Endodermal cell (in vitro differentiated cells): ENCODE measurements at regions not wholly inside any gene's neighbourhood (a gene's known extent, or its start where the extent isn't known, plus 50 kb on each side); places are given as distances from the start of the nearest gene placed in this dataset.

Source experiments
- DNase-seq: peaks from one replicate; pipeline ENCODE4 v3.0.0-alpha.2; 2017
- H3K27ac ChIP-seq: 2 replicates; pipeline ENCODE4 v1.5.1; 2013; ENCODE audit warnings: mild to moderate bottlenecking, low read depth, low read length, moderate library complexity
- H3K27me3 ChIP-seq: 2 replicates; pipeline ENCODE4 v1.6.1; 2013; ENCODE audit warnings: mild to moderate bottlenecking, low read length, moderate library complexity; ENCODE audit not compliant: insufficient read depth, control insufficient read depth, poor library complexity, severe bottlenecking
- H3K36me3 ChIP-seq: 2 replicates; pipeline ENCODE4 v1.7.0; 2013; ENCODE audit warnings: mild to moderate bottlenecking, low read length, moderate library complexity; ENCODE audit not compliant: control insufficient read depth, insufficient read depth
- H3K4me1 ChIP-seq: one replicate; pipeline ENCODE4 v1.7.0; 2013; ENCODE audit warnings: low read length; ENCODE audit not compliant: control insufficient read depth, insufficient read depth
- H3K4me3 ChIP-seq: 2 replicates; pipeline ENCODE4 v1.5.1; 2013; ENCODE audit warnings: mild to moderate bottlenecking, low read length, moderate library complexity
- H3K9ac ChIP-seq: 2 replicates; pipeline ENCODE4 v1.6.1; 2013; ENCODE audit warnings: mild to moderate bottlenecking, low read length, moderate library complexity; ENCODE audit not compliant: poor library complexity, severe bottlenecking; ENCODE audit errors: extremely low read depth
- H3K9me3 ChIP-seq: 2 replicates; pipeline ENCODE4 v1.6.1; 2013; ENCODE audit warnings: mild to moderate bottlenecking, low read length, moderate library complexity; ENCODE audit not compliant: control insufficient read depth
- H3K27ac Mint-ChIP-seq: 2 replicates; pipeline ENCODE4 v1.8.0; 2020; ENCODE audit warnings: mixed read lengths
- H3K27me3 Mint-ChIP-seq: 2 replicates; pipeline ENCODE4 v1.8.0; 2021; ENCODE audit warnings: mild to moderate bottlenecking, mixed read lengths; ENCODE audit not compliant: insufficient read depth
- H3K36me3 Mint-ChIP-seq: 2 replicates; pipeline ENCODE4 v1.8.0; 2020; ENCODE audit warnings: low read depth, mixed read lengths
- H3K4me1 Mint-ChIP-seq: 2 replicates; pipeline ENCODE4 v1.8.0; 2020; ENCODE audit warnings: mixed read lengths
- H3K4me3 Mint-ChIP-seq: 2 replicates; pipeline ENCODE4 v1.8.0; 2020; ENCODE audit warnings: mild to moderate bottlenecking, moderate library complexity, mixed read lengths
- H3K9me3 Mint-ChIP-seq: 2 replicates; pipeline ENCODE4 v1.8.0; 2020; ENCODE audit warnings: mild to moderate bottlenecking, mixed read lengths
- WGBS, 2 experiments: methylation state at CpG; one replicate each; pipeline versions ENCODE4 v1.1.5 to v1.1.7; 2013; ENCODE audit warnings: missing lambda C conversion rate in 2 of 2, mixed read lengths in 1 of 2; ENCODE audit not compliant: insufficient coverage in 1 of 2, insufficient read length in 1 of 2; 5-methylcytosine and 5-hydroxymethylcytosine counted together
- TF ChIP-seq, protein P1 (sequence below): fragments of 200-600 bp; sonication (generic); conservative IDR thresholded peaks from 2 replicates; pipeline ENCODE4 v1.5.0; 2021; ENCODE audit warnings: antibody characterized with exemption, mild to moderate bottlenecking

DNA sequence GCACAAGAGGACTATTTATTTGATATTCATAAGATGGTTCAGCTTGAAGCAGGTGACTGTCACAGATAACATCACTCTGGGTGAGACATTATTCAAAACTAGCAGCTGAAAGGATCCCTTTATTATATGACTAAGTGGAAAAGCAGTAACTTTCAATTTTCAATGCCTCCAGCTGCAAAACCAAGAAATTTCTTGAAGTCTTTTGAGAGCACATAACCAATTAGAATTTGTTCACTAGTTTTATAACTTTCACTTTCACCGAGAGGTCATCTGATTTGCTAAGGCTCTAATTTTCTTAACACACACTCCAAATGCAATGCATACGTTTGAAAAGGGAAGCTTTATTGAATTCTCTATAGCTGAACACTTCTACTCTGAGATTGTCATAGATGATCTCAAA lies 88.6 kb upstream of the KLF14 start:
- DNase-seq, result no peak
- WGBS, 2 experiments, result 89% methylated on average over 1 to 2 of the region's 2 CpGs
- Mint-ChIP-seq H3K27me3 (no peaks in the 10 kb centered on the region), H3K4me1 (no peaks in the 10 kb centered on the region), H3K36me3 (no peaks in the 10 kb centered on the region), H3K4me3 (no peak overlapping the region), H3K9me3 (peaks cover 14% of the 10 kb centered on the region), H3K27ac (no peak overlapping the region)
- H3K9ac ChIP-seq, result no peak overlapping the region
- no peaks in the 10 kb centered on the region for H3K4me1 ChIP-seq
- peaks cover 14% of the 10 kb centered on the region for H3K9me3 ChIP-seq
- H3K36me3 ChIP-seq, result no peaks in the 10 kb centered on the region
- H3K27ac ChIP-seq, result no peak overlapping the region
- H3K27me3 ChIP-seq, result no peaks in the 10 kb centered on the region
- no peak overlapping the region for H3K4me3 ChIP-seq
- TF ChIP-seq, protein P1, sequence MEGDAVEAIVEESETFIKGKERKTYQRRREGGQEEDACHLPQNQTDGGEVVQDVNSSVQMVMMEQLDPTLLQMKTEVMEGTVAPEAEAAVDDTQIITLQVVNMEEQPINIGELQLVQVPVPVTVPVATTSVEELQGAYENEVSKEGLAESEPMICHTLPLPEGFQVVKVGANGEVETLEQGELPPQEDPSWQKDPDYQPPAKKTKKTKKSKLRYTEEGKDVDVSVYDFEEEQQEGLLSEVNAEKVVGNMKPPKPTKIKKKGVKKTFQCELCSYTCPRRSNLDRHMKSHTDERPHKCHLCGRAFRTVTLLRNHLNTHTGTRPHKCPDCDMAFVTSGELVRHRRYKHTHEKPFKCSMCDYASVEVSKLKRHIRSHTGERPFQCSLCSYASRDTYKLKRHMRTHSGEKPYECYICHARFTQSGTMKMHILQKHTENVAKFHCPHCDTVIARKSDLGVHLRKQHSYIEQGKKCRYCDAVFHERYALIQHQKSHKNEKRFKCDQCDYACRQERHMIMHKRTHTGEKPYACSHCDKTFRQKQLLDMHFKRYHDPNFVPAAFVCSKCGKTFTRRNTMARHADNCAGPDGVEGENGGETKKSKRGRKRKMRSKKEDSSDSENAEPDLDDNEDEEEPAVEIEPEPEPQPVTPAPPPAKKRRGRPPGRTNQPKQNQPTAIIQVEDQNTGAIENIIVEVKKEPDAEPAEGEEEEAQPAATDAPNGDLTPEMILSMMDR, result no peak

DNA sequence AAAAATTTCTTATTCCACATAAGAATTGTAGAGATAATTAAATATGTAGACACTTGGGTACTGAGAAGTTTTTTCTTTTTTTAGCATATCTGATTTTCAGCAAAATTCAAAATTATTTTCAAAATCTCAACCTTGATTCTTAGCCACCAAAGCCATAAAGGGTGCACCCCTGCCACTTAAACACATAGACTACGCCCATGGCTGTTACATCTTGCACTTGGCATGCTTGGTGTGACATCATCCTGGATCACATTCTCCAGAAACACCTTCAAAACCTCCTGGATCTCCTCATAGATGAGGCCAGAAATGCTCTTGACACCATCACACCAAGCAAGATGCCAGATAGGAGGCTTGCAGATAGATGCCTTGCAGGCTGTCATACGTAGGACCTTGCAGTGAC lies 89.1 kb upstream of the KLF14 start:
- DNase-seq, result no peak
- H3K36me3 ChIP-seq, result no peaks in the 10 kb centered on the region
- H3K9me3 Mint-ChIP-seq, result peaks cover 14% of the 10 kb centered on the region

DNA sequence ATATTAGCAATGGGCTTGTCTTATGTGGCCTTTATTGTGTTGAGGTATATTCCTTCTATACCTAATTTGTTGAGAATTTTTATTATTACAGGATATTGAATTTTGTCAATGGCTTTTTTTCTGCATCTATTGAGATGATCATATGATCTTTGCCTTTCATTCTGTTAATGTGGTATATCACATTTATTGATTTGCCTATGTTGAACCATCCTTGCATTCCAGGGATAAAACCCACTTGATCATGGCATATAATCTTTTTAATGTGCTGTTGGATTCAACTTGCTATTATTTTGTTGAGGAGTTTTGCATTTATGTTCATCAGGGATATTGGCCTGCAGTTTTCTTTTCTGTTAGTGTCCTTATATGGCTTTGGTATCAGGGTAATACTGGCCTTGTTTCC lies 91.8 kb upstream of the KLF14 start:
- Mint-ChIP-seq H3K9me3 (peaks cover 14% of the 10 kb centered on the region), H3K27ac (no peak overlapping the region), H3K4me1 (no peaks in the 10 kb centered on the region), H3K27me3 (no peaks in the 10 kb centered on the region), H3K4me3 (no peak overlapping the region), H3K36me3 (no peaks in the 10 kb centered on the region)
- H3K9ac ChIP-seq, result no peak overlapping the region
- no peak for DNase-seq
- H3K4me1 ChIP-seq, result no peaks in the 10 kb centered on the region
- peaks cover 14% of the 10 kb centered on the region for H3K9me3 ChIP-seq
- H3K36me3 ChIP-seq, result no peaks in the 10 kb centered on the region
- H3K27ac ChIP-seq, result no peak overlapping the region
- H3K27me3 ChIP-seq, result no peaks in the 10 kb centered on the region
- TF ChIP-seq, protein P1, result no peak
- no peak overlapping the region for H3K4me3 ChIP-seq

More for the DNA sequence above, 89.1 kb upstream of the KLF14 start:
- H3K4me3 ChIP-seq, result no peak overlapping the region
- H3K27me3 Mint-ChIP-seq, result no peaks in the 10 kb centered on the region
- no peaks in the 10 kb centered on the region for H3K27me3 ChIP-seq
- TF ChIP-seq, protein P1, result no peak
- no peaks in the 10 kb centered on the region for H3K4me1 Mint-ChIP-seq
- H3K4me1 ChIP-seq, result no peaks in the 10 kb centered on the region
- H3K36me3 Mint-ChIP-seq, result no peaks in the 10 kb centered on the region
- H3K27ac ChIP-seq, result no peak overlapping the region
- peaks cover 14% of the 10 kb centered on the region for H3K9me3 ChIP-seq
- no peak overlapping the region for H3K9ac ChIP-seq
- no peak overlapping the region for H3K27ac Mint-ChIP-seq
- H3K4me3 Mint-ChIP-seq, result no peak overlapping the region
- 89 to 93% methylated on average over 2 of the region's 2 CpGs for WGBS, 2 experiments
